GM12891 (cell line): ENCODE measurements at regions not wholly inside any gene's neighbourhood (a gene's known extent, or its start where the extent isn't known, plus 50 kb on each side); places are given as distances from the start of the nearest gene placed in this dataset.
"Not testable (repeated sequence)": the region's sequence is repeated elsewhere in the genome, so short reads cannot be mapped to it uniquely, and the experiment has no call there.

Source experiments
- PAX5 ChIP-seq: IDR thresholded peaks from 2 replicates; pipeline ENCODE4 v1.6.1; 2011; ENCODE audit warnings: low read length, moderate library complexity, mild to moderate bottlenecking; ENCODE audit not compliant: insufficient read depth, severe bottlenecking
- POLR2A ChIP-seq: IDR thresholded peaks from 2 replicates; pipeline ENCODE4 v1.6.1; 2011; ENCODE audit warnings: low read depth, low read length, control low read depth
- POLR2AphosphoS5 ChIP-seq: IDR thresholded peaks from 2 replicates; pipeline ENCODE4 v1.6.1; 2011; ENCODE audit warnings: low read depth, low read length, control low read depth
- TAF1 ChIP-seq: IDR thresholded peaks from 2 replicates; pipeline ENCODE4 v1.6.1; 2011; ENCODE audit warnings: low read depth, low read length, control low read depth

DNA sequence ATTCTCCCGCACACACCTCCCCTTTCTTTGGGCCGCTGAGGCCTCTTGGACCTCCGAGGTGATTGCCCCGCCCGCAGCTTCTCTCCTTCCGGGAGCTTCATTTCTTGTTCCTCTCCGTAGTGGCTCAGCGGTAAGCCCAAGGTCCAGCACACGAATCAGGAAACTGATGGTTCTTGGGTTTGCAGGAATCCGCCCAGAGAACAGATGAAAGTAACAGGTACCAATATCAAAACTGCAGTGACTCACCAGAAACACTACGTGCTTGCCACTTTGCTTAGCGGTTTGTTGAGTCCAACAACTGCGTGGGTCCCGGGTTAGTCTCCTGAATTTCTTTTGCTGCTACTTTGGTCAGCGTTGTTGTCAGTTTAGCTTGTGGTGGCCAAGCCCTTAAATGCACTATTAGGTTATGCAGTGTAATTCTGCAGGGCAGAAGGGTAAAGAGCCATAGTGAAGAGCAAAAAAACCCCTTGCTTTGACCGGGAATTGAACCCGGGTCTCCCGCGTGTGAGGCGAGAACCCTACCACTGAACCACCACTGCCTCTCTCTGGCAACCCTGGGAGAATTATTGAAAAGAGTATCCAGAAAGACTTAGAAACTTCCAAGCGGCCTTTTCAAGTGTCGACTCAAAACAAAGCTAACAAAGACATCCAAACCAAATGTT is 74.2 kb upstream of the FCGR1A start:
- not testable (repeated sequence) for TF ChIP-seq POLR2A, POLR2AphosphoS5, PAX5, TAF1
